ENCODE measurements at regions not wholly inside any gene's neighbourhood (a gene's known extent, or its start where the extent isn't known, plus 50 kb on each side); places are given as distances from the start of the nearest gene placed in this dataset.

DNA sequence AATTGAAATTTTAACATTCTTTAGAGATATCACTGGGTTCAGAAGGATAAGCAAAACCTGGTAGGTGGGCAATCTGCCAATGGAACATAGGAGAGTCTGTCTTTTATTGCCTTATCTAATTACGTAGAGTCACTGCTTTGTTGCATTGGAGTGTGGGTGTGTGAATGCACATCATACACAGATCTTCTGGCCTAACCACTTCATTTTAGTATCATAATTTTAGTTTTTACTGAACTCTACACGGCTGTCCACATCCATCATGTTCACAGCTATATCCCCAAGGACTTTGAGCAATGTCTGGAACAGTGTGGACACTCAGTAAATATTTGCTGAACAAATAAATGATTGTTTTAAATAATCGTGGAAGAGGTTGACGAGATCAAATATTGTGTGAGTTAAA lies 104.6 kb upstream of the AKIRIN2 start:
- no peak for DNase-seq (ENCODE audit: low spot score)

DNA sequence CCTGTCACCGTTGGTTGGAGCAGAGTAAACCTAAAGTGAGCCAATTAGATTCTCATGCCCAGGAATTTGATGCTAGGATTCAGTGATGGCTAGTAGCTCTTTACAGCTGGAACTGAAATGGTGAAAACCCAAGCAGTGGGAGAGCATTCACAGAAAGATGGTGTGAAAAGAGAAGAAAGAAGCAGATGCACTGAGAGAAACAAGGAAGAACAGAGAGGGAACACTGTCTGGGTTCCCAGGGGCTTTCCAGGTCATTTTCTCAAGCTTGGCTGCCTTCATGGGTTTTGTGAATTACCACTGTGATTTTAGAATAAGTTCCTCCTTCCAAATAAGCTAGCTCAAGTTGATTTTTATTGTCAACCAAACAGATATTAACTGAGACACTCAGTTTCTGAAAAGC lies 104.1 kb upstream of the AKIRIN2 start:
- no peak for DNase-seq (ENCODE audit: low spot score)

DNA sequence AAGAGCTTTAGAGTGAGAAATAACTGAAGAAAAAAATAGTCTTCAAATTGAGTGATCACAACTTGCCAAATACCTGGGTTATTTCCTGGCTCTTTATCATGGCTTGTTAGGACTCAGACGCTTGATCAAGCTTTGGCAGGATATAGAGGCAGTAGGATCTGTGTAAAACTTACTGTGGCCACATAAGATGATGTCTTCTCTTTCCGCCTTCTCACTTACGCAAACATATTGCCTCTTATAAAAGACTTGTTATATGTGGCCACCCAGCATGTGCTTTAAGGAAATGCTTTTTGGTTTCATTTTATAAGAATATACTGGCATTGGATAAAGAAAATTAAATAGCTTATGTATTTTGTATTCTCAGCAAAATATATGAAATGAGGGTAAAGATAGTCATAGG lies 101.8 kb upstream of the AKIRIN2 start:
- DNase-seq (ENCODE audit: low spot score), result no peak

DNA sequence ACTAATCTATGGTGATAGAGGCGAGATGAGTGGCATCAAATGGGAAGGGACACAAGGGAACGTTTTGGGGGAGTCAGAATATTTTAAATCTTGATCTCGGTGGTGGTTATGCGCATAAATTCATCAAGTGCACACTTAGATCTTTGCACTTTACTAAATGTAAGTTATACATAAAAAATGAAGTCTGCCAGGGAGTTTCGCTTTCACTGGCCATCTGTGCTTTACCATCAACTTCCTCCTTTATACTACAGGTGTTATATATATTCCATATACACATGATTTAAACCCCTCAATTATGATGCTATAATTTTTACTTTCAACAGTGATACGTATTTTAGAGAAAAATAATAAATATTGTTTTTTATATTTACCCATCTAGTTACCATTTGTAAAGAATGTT lies 97.6 kb upstream of the AKIRIN2 start:
- no peak for DNase-seq (ENCODE audit: low spot score)

DNA sequence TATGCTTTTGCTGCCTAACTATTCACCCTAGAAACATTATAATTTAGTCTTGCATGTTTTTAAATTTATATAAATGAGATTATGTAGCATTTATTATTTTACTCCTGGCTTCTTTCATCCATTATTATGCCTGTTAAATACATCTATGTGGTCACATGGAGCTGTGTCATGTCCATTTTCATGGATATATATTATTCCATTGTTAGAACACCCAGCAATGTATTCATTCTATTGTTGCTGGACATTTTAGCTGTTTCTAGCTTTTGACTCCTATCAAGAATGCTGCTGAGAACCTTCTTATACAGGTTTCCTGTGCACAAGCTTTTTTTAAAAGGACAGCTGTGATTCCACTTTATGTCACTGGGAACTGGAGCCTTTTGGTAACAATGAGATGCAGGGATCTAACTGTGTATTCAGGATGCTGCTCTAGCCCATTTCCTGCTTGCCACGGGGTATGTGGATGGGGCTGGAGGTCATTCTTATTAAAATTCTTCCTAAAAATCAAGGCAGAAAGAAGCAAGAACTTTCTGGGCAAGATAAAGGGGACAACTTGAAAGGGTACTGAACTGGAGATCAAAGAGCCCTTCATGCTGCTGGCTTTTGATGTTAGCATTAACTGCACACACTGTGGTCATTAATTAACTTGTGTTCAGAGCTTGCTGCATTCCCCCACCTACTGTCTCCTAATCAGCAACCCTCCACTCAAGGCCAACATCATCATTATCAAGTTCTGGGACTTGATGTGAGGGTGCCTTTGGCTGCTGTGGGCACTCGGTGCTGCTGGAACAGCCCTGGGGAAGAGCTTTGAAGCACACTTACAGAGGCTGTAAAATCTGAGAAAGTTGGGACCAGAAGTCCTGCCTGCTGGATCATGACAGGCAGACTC lies 96.6 kb upstream of the AKIRIN2 start:
- DNase-seq (ENCODE audit: low spot score), result no peak

DNA sequence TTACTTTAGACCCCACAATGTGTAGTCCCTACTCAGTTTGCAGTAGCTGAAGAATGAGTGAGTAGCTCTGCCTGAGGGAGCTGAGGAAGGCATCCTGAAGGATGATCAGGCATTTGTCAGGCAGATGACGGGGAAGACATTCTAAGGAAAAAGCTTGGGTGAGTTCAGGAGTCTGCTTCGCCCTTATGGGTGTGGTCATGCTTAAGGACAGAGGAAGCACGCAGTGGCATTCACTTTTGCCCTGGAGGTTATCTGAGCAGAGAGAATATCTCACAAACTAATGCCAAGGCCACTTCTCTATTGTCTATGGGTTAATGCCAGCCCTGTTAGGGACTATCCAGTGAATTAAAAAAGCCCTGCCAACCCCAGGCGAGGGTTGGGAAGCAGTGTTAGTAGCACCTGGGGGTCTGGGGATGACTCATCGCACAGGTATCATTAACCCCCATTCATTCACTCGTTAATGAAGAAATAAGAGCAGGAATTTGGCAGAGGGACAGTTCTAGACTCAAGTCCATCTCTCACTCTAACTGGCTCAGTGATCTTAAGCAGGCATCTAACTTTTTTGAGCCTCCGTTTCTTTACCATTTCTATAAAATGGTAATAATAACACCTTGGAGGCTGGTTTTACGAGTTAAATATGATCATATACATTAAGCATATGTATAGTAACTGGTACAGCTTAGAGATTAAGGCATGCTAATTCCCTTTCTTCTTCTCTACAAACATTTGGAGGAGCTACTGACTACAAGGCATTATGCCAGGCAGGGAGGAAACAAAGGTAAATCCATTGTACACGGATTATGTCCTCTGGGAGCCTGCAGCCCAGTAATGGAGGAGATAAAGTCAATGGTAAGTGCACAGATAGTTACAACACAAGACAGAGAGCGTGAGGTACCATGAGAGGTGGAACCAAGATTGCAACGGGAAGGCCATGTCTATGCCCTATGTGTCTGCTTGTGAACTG lies 93.2 kb upstream of the AKIRIN2 start:
- no peak for DNase-seq (ENCODE audit: low spot score)

DNA sequence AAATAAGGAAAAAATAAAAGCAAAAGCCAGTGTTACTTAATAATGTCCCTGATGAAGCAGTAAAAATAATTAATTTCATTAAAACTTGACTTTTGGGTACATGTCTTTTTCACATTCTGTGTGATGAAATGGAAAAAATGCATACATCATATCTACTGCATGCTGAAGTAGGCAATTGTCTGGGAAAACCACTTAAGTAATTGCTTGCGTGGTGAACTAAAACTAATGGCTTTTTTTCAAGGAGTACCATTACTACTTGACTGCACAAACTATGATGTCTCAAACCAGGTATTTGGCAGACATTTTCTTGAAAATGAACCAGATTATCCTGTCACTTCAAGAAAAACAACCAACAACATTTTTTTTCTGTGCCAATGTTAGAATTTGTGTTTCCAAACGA lies 91.3 kb upstream of the AKIRIN2 start:
- DNase-seq (ENCODE audit: low spot score), result no peak

DNA sequence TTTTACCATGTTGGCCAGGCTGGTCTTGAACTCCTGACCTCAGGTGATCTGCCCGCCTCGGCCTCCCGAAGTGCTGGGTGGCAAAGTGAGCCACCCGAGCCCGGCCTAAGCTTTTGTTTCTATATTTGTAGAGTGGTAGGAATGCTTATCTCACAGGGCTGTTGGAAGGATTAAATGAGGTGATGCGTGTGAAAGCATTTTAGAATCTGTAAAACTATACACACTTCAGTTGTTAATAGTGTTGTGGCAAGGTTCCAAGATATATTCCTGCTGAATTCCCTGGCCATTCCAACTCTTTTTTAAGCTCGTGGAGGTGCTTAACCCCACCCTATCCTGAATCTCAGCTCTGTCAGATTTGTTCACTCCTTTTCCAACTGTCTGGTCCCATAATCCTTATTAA lies 89.9 kb upstream of the AKIRIN2 start:
- DNase-seq (ENCODE audit: low spot score), result no peak

DNA sequence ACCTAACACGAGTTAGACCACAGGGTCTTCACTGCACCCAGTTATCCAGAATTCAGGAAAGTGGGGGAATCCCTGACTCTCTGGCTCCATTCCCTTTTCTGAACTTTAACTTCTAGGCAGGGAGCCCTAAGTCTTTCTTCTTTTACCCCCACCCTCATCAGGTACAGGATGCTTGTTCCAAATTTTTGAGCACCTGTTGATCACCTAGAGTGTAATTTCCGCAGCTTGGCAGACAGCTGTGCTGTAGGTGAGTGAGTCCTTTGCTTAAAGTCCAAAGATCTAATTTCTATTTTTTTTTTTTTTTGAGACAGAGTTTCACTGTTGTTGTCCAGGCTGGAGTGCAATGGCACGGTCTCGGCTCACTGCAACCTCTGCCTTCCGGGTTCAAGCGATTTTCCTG lies 89.5 kb upstream of the AKIRIN2 start:
- DNase-seq (ENCODE audit: low spot score), result no peak

DNA sequence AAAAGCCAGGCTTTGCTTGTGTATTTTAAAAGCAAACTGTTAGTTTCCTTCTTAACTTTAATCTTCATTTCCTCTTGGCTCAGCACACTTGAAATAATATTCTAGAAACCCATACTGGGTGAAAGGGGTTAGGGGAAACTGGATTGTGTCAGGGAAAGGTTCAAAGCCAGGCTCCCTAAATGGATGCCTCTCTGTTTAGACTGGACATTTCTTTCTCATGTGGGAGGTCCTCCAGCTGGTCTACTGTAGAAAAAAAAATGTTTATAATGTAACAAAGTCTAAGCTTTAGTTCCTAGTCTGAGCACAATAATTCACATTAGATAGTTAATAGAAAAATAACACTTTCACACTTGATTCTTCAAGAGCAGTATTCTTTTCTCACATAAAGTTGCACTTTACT lies 89.0 kb upstream of the AKIRIN2 start:
- no peak for DNase-seq (ENCODE audit: low spot score)

DNA sequence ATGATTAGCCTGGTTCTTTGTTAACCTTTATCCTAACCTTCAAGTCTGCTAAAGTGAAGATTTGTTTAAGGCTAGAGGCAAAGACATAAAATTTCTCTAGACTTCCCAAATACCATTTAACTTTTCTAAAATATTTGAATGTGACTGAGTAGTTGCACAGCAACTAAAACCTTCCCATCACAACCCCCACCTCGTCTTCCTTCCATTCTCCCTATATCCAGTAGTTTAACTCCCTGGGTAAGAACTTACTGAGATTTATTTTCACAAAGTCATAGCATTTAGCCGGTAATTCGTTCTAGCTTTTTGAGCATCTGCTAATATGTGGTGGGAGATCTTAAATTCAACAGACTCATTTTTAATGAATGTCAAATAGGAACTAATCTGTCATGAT lies 87.9 kb upstream of the AKIRIN2 start:
- DNase-seq (ENCODE audit: low spot score), result no peak

DNA sequence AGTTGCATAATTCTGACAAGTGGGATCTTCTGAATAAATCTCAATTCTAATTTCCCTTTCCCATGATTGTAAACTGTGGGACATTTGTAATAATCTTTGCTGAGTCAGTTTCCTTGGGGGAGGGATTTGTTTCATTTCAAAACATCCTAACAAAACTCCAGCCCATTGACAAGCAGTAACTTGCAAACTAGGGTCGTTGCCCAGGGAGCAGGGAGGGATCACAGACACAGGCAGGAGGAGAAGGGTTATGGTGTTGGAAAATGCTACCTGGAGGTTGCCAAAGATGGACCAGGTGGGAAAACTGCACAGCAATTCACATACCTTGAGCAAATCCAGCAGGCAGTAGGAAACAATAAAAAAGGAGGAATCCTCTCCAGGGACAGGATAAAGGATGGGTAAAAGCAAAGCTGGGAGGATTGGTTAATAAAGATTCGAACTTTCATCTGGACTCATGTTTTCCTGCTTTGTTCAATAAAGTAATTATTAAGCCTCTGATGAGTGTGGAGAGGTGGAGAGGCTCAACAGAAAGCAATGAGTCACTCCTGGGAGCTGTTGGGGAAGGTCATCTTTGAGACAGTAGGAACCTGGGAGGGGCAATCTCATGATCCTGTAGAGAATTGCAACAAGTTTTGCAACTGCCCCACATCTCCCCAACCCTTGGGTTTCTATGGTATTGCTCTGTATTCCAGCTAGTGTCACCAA lies 87.3 kb upstream of the AKIRIN2 start:
- no peak for DNase-seq (ENCODE audit: low spot score)

DNA sequence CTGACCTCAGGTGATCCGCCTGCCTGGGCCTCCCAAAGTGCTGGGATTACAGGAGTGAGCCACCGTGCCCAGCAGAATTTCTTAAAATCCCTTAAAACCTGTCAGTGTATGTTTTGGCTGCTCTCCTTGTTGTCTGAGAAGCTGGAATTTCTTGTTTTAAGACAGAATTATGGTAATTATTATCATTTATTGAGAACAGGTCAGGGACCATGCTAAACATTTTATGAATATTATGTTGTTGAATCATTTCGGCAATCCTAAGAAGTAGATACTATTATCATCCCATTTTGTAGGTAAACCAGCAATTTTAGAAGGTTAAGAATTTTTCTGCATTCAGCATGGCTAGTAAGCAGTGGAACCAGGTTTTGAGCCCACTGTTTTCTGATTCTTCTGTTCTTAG lies 86.1 kb upstream of the AKIRIN2 start:
- DNase-seq (ENCODE audit: low spot score), result no peak

DNA sequence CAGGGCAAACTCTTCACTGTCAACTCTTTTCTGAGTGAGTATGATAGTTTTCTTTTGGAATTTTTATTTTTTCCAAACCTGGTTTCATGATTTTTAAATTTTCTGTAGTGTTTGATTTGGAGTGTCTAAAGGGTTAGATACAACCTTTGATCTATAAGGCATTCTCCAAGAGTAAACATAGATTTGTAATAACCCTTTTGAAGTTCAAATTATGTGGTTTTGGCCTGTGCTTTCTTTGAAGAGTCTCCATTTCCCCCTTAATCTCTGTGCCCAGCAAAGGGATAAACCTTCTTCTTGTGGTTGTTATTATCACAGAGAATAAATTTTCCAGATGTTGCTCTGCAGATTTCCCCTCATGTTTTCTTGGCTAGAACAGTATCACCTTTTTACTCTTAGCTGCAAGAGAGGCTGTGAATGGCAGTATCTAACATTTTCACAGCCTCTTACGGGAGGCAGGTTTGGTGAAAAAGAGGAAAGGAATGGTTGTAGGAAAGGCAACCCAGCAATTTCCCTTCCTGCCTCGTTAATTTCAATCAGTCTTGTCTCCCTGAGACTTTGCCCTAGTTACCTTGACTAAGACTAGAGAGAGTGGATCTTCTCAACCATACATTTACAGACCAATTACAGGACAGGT lies 83.3 kb upstream of the AKIRIN2 start:
- DNase-seq (ENCODE audit: low spot score), result no peak

DNA sequence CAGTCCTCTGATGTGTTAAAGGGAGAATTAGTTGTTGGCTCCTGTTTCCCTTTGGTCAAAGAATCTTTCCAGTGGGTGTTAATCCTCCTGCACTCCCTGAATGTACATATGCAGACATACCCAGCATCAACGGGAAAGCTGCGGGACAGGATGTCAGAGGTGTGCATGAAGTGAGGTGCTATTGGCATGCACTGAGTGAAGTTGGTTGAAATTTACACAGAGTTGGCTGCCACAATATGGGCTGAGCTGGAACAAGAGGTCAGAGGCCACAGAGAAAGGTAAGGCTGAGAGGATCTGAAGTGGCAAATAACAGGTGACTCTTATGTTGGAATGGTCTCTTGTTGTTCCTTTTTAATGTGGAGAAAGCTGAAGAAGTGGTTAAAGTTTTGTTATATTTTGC lies 82.7 kb upstream of the AKIRIN2 start:
- DNase-seq (ENCODE audit: low spot score), result no peak

DNA sequence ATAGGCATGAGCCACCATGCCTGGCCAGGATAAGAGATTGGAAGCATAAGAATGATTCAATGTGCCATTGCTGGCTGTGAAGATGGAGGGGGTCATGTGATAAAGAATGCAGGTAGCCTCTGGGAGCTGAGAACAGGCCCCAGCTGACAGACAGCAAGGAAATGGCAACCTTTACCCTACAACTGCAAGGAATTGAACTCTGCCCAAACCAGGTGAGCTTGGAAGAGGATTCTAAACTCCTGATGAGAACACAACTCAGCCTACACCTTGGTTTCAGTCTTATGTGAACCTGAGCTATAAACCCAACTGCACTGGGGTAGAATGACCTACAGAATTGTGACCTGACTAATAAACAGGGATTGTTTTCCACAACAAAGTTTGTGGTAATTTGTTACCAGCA lies 82.0 kb upstream of the AKIRIN2 start:
- no peak for DNase-seq (ENCODE audit: low spot score)

DNA sequence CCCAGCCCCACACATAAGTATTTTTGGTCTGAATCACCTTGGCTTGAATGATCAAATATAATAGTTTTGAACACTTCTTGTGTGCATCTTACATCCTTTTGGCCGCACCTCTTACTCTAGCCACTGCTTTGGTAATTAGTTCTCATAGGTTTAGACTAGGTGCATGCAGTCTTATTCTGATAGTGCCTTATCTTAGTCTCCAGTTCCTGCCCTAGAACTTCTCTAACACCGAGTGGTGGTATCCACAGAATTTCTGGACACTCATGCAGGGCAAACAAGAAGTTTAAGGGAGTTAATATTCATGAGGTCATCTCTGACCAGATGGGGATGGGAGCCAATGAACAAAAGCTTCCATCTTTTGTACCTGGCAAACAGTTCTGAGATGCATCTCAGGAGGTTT lies 77.5 kb upstream of the AKIRIN2 start:
- DNase-seq (ENCODE audit: low spot score), result no peak

DNA sequence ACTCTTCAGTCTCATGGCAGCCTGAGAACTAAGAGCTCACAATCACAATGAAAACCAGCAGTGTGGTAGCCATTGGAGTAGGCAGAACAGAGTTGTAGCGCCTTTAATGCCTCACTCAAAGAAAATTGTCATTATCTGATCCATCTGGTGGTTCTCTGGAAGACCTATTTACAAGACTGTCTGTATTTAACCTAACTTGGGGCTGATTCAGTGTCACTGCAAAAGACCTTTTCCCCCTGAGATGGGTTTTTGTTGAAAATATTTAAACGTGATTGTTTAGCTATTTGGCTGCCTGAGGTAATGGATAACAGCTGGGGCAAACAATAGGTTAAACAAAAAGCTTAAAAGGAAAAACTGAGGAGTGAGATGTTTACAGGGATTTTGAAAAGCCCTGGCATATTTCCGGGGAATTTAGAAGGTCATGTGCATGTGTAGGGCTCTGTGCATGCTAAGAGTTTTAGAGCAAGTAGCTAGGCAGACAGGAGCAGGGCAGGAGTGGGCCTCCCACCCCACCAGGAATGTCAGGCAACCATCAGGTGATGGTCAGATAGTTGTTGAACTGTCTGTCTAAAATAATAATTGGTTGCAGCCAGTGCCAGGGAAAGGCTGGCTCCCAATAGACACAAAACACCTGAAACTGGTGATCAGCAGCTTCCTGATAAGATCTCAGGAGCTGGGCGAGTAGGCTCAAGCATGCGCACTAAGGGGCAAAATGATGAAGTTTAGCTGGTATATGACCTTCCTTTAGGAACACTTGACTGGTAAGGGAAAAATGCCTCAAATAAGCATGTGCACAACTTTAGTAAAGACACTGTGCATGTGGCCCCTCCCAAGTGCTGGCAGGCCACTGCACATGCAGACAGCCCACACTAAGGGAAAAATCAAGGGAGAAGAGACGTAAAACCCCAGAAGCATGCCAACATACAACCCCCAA lies 70.8 kb upstream of the AKIRIN2 start:
- no peak for DNase-seq (ENCODE audit: low spot score)

DNA sequence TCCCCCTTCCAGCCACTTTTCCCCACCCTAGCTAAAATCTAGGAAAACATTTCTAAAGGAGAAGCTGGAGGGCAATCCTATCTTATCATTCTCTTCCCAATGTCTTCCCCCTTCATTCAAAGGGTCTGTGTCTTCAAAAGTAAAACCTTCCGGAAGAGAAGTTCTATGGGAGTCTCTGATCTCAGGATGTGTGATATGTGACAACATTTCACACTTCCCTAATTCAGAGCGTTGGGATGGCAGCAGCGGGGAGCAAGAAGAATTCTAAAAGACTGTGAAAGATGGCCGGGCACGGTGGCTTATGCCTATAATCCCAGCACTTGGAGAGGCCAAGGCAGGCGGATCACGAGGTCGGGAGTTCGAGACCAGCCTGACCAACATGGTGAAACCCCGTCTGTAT lies 65.4 kb upstream of the AKIRIN2 start:
- no peak for DNase-seq (ENCODE audit: low spot score)

DNA sequence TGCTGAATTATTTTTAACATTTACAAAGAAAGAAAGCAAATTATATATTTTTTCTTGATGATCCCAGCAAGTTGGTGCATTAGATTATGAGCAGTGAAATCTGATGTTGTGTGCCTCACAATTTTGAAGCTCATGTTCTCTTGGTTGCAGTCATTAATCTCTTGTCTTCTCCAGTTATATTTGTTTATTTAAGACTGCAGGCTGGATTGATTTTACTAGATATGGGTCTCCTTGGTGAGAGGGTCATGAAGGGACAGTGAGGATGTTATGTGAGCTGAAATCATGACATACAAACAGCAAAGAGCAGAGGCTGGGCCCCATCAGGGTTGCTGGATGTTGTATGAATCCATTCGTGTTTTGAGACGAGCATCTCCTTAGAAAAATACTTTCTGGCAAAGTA lies 64.2 kb upstream of the AKIRIN2 start:
- DNase-seq (ENCODE audit: low spot score), result no peak

DNA sequence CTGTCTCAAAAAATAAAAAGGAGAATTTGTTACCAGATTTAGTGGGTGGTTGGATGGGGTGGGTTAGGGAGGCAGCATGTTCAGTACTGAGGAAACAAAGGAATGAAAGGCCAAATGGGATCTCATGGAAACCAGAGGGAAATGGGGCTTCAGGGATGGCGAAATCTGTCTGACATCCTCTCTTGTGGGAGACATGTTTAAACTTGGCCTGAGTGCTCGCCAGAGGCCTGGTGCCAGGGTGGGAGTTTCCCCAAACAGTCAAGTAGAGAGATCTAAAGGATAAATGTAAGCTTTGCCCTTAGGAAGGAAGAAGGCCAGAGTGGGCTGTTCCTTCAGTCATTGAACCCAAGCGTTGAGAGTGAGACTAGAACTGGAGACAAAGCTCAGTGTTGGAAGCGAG lies 61.9 kb upstream of the AKIRIN2 start:
- no peak for DNase-seq (ENCODE audit: low spot score)
